K562 (cell line): ENCODE measurements at regions not wholly inside any gene's neighbourhood (a gene's known extent, or its start where the extent isn't known, plus 50 kb on each side); places are given as distances from the start of the nearest gene placed in this dataset.

Experiments used
- ATAC-seq: fragments of 200-7000 bp; cut with Tn5 transposase; 3 replicates; pipeline ENCODE4 v1.9.1; 2020; ENCODE audit warnings: moderate library complexity
- BruUV-seq: library from RNA; stranded (reverse); fragments of 400-500 nt; replicated peaks from 2 replicates; lab custom pipeline; 2021; lab: Mats Ljungman, UMichigan
- CTCF ChIA-PET: fragments of 300-600 bp; formaldehyde crosslinking; extraction: SDS; loops from one replicate; lab custom pipeline; 2021; ENCODE audit warnings: low intra/inter-chr PET ratio; lab: Yijun Ruan, JAX
- POLR2A ChIA-PET: fragments of 300-600, 350-650 bp; sonication (Branson Sonifier 250); formaldehyde crosslinking; extraction: SDS; loops from one replicate; lab custom pipeline; 2021; ENCODE audit warnings: antibody characterized with exemption, inconsistent platforms; lab: Yijun Ruan, JAX
- DNase-seq, 4 experiments: peaks; one replicate each; pipeline versions ENCODE4 v3.0.0 to v3.0.0-alpha.2; 2011 to 2018; ENCODE audit warnings: low spot score in 3 of 4, mixed read lengths in 3 of 4; ENCODE audit errors: extremely low read depth in 1 of 4
- FAIRE-seq: peaks from 2 replicates; lab custom pipeline; 2011; peaks lifted over from hg19 to GRCh38; lab: Jason Lieb, UNC
- H2AFZ ChIP-seq: 2 replicates; pipeline ENCODE4 v1.6.0; 2011; ENCODE audit warnings: low read depth, low read length, control low read depth, inconsistent platforms
- H3K27ac ChIP-seq: fragments of 200-600 bp; 3 replicates; pipeline ENCODE4 v1.8.0; 2011; ENCODE audit warnings: low read depth, mild to moderate bottlenecking, control low read depth, inconsistent platforms, low read length, moderate library complexity, mixed read lengths; ENCODE audit errors: extremely low read depth
- H3K27me3 ChIP-seq, 2 experiments: fragments of 300-600 bp in 1 of 2; 2 replicates in 1 of 2; 3 replicates in 1 of 2; pipeline versions ENCODE4 v1.6.0 to v1.8.0; 2011; ENCODE audit warnings: inconsistent platforms in 2 of 2, low read length in 2 of 2, mild to moderate bottlenecking in 1 of 2, mixed read lengths in 1 of 2, moderate library complexity in 1 of 2; ENCODE audit not compliant: control insufficient read depth in 2 of 2, insufficient read depth in 2 of 2
- H3K36me3 ChIP-seq: fragments of 300-600 bp; 3 replicates; pipeline ENCODE4 v1.8.0; 2011; ENCODE audit warnings: mild to moderate bottlenecking, low read length, inconsistent platforms; ENCODE audit not compliant: control insufficient read depth, insufficient read depth
- H3K4me1 ChIP-seq, 2 experiments: fragments of 200-600 bp in 1 of 2; replicated peaks in 1 of 2; 2 replicates in 1 of 2; 3 replicates in 1 of 2; pipeline versions ENCODE4 v1.5.1 to v1.8.0; 2011; ENCODE audit warnings: inconsistent platforms in 2 of 2, low read length in 2 of 2, mild to moderate bottlenecking in 1 of 2, mixed read lengths in 1 of 2, moderate library complexity in 1 of 2; ENCODE audit not compliant: control insufficient read depth in 2 of 2, insufficient read depth in 2 of 2
- H3K4me2 ChIP-seq: 2 replicates; pipeline ENCODE4 v1.6.1; 2011; ENCODE audit warnings: low read length, control low read depth, inconsistent platforms, mixed read lengths; ENCODE audit not compliant: insufficient read depth
- H3K4me3 ChIP-seq: fragments of 200-600 bp; sonication (generic), shearing (Covaris generic); 2 replicates; pipeline ENCODE4 v1.5.1; 2016; ENCODE audit warnings: control low read depth, inconsistent platforms
- H3K79me2 ChIP-seq: fragments of 200-600 bp; 3 replicates; pipeline ENCODE4 v1.8.0; 2011; ENCODE audit warnings: low read length, inconsistent platforms; ENCODE audit not compliant: control insufficient read depth, insufficient read depth
- H3K9ac ChIP-seq, 2 experiments: 2 replicates each; pipeline versions ENCODE4 v1.6.0 to v1.6.1; 2011; ENCODE audit warnings: low read depth in 2 of 2, low read length in 2 of 2, control low read depth in 1 of 2, inconsistent platforms in 1 of 2, mild to moderate bottlenecking in 1 of 2, mixed read lengths in 1 of 2; ENCODE audit not compliant: insufficient read depth in 1 of 2
- H3K9me1 ChIP-seq: one replicate; pipeline ENCODE4 v1.6.0; 2011; ENCODE audit warnings: inconsistent platforms, mild to moderate bottlenecking, low read length, moderate library complexity; ENCODE audit not compliant: control insufficient read depth, insufficient read depth
- H3K9me3 ChIP-seq: replicated peaks from 2 replicates; pipeline ENCODE4 v1.5.1; 2011; ENCODE audit warnings: low read depth, low read length, inconsistent platforms; ENCODE audit not compliant: control insufficient read depth, insufficient read depth
- H4K20me1 ChIP-seq: replicated peaks from 2 replicates; pipeline ENCODE4 v1.6.1; 2011; ENCODE audit warnings: low read length, inconsistent platforms, mixed read lengths; ENCODE audit not compliant: control insufficient read depth, insufficient read depth
- BACH1 ChIP-seq: fragments of 200-800 bp; sonication (Bioruptor generic); IDR thresholded peaks from 2 replicates; pipeline ENCODE4 v1.6.1; 2016; ENCODE audit warnings: missing genetic modification characterization, missing compliant biosample characterization
- CAMTA2 ChIP-seq: fragments of 250-450 bp; sonication (Bioruptor Pico); conservative IDR thresholded peaks from 2 replicates; pipeline ENCODE4 v1.5.1; 2022
- CLOCK ChIP-seq: fragments of 250-450 bp; sonication (Bioruptor Pico); IDR thresholded peaks from 2 replicates; pipeline ENCODE4 v1.4.0; 2020; ENCODE audit warnings: mild to moderate bottlenecking, moderate library complexity, borderline replicate concordance
- DMBX1 ChIP-seq: fragments of 250-450 bp; sonication (Bioruptor Pico); IDR thresholded peaks from 2 replicates; pipeline ENCODE4 v1.8.0; 2022; ENCODE audit warnings: inconsistent platforms, mild to moderate bottlenecking, moderate library complexity, borderline replicate concordance
- HMG20B ChIP-seq: fragments of 250-450 bp; sonication (Bioruptor Pico); IDR thresholded peaks from 2 replicates; pipeline ENCODE4 v1.5.0; 2021; ENCODE audit warnings: mild to moderate bottlenecking
- SIX5 ChIP-seq, 2 experiments: IDR thresholded peaks; 2 replicates each; pipeline ENCODE4 v1.6.1; 2011; ENCODE audit warnings: low read length in 2 of 2, borderline replicate concordance in 1 of 2, low read depth in 1 of 2, mild to moderate bottlenecking in 1 of 2, moderate library complexity in 1 of 2; ENCODE audit not compliant: insufficient read depth in 1 of 2
- TGIF2 ChIP-seq: sonication (generic); formaldehyde crosslinking; IDR thresholded peaks from 2 replicates; pipeline ENCODE4 v1.8.1; 2022; ENCODE audit warnings: mild to moderate bottlenecking, missing genetic modification reagents, moderate library complexity
- ZC3H11A ChIP-seq: IDR thresholded peaks from 2 replicates; pipeline ENCODE4 v1.6.1; 2012; ENCODE audit warnings: low read depth, low read length, improper control_type of control experiment
- ZNF280A ChIP-seq: fragments of 450-650 bp; IDR thresholded peaks from 2 replicates; pipeline ENCODE4 v1.6.1; 2018; ENCODE audit warnings: mild to moderate bottlenecking, low read depth; ENCODE audit not compliant: partially characterized antibody
- ZNF407 ChIP-seq: fragments of 450-650 bp; IDR thresholded peaks from 2 replicates; pipeline ENCODE4 v1.6.1; 2016; ENCODE audit warnings: low read depth
- ZNF507 ChIP-seq: conservative IDR thresholded peaks from 2 replicates; pipeline ENCODE4 v1.6.1; 2017; ENCODE audit warnings: missing genetic modification characterization, missing compliant biosample characterization
- WGBS: fragments of 100-300 bp; shearing (Covaris generic); methylation state at CpG from one replicate; pipeline ENCODE4 v1.1.6; 2016; ENCODE audit warnings: low coverage, mixed read lengths; ENCODE audit not compliant: insufficient coverage; ENCODE audit errors: missing lambda C conversion rate; 5-methylcytosine and 5-hydroxymethylcytosine counted together
- in situ Hi-C: fragments of 300-500 bp; cut with MboI; formaldehyde crosslinking; loops from 4 replicates; pipeline ENCODE4 v1.15.0; 2018; ENCODE audit warnings: inconsistent platforms, mixed read lengths
- intact Hi-C: fragments of 100-400 bp; cut with micrococcal nuclease; formaldehyde crosslinking; loops from 2 replicates; pipeline ENCODE4 v1.14.2; 2022

GRCh38 chr4:15376145-15376544, 51.7 kb upstream of the C1QTNF7 start:
- in situ Hi-C loops (no loop called here), intact Hi-C loops (no loop called here)
- H3K27me3 ChIP-seq = peaks cover 0 to 5% of the 10 kb centered on the region in 2 experiments; a peak in 2 of 5 replicates
- no peaks in the 10 kb centered on the region for H3K79me2 ChIP-seq
- no peak overlapping the region for H2AFZ ChIP-seq
- no peaks in the 10 kb centered on the region for H3K9me3 ChIP-seq
- no peak overlapping the region for H3K4me2 ChIP-seq
- no TSS peak for BruUV-seq
- no peak overlapping the region for H3K27ac ChIP-seq
- no peak overlapping the region for H3K9ac ChIP-seq
- ATAC-seq (no peak), FAIRE-seq (no peak), DNase-seq (no peak)
- H3K9me1 ChIP-seq = no peaks in the 10 kb centered on the region
- H3K4me3 ChIP-seq = no peak overlapping the region
- H3K4me1 ChIP-seq = no peaks in the 10 kb centered on the region
- H3K36me3 ChIP-seq = no peaks in the 10 kb centered on the region
- 2% methylated on average over 5 of the region's 5 CpGs for WGBS
- ChIA-PET POLR2A (interaction anchor here (1.2 kb wide), 1 partner anchor 8 kb away, joined by 3 read pairs; no protein-coding TSS in a partner anchor), CTCF (no interaction called here)
- H4K20me1 ChIP-seq = no peaks in the 10 kb centered on the region
- no peak for TF ChIP-seq ZNF407
- TF ChIP-seq TGIF2 (CRISPR knock-in tag) = no peak
- no peak for TF ChIP-seq CLOCK (CRISPR knock-in tag)
- TF ChIP-seq SIX5 (IDR thresholded peaks at IDR 0.05; ENCODE audit: borderline replicate concordance in 1 of 2, insufficient read depth in 1 of 2, low read depth in 1 of 2, low read length in 2 of 2) = no peak
- TF ChIP-seq DMBX1 (CRISPR knock-in tag) = no peak
- no peak for TF ChIP-seq HMG20B (CRISPR knock-in tag)
- no peak for TF ChIP-seq ZNF280A
- no peak for TF ChIP-seq CAMTA2 (CRISPR knock-in tag)
- TF ChIP-seq ZC3H11A = no peak
- TF ChIP-seq ZNF507 (tag) = no peak
- TF ChIP-seq BACH1 (tag) = no peak
